ENCODE measurements at regions not wholly inside any gene's neighbourhood (a gene's known extent, or its start where the extent isn't known, plus 50 kb on each side); places are given as distances from the start of the nearest gene placed in this dataset.

DNA sequence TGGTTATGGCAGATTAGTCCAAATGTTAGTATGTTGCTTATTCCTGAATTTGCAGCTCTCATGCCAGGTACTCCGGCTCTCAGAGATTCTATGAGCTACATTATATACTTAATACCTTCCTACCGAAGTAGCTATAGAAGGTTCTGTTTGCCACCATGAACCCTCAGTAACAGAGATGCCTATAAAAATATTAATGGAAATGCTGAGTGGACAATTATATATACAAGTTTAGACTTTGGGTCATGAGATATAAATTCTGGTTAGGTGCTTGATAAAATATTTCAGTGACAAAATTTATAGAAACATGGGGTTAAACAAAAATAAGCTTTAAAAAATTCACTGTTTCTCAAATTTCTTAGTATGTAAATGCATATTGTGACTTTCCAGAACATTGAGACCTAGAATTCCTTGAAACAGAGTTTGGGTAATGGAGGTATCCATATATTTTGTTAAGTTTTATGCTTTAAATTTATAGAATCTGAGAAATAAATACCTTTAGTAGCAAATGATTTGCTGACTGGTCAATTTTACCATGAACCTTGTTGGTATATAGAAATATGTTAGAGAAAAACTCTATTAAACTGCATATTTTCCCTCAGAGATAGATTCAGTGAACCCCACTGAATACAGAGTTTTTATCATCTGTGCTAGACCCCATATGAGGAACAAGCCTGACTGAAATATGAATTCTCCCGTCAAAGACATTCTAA, 533.5 kb downstream of the SH2D4B start:
- Histone ChIP-seq H3K9me2 (replicated peaks; ENCODE audit: insufficient read depth) (no peaks in the 10 kb centered on the region), H3K27ac (no peak overlapping the region), H4K20me1 (ENCODE audit: insufficient read depth, poor library complexity, severe bottlenecking) (no peaks in the 10 kb centered on the region), H3K9me3 (ENCODE audit: low read depth) (no peaks in the 10 kb centered on the region), H2AFZ (no peak overlapping the region), H3K4me3 (no peak overlapping the region), H3K36me3 (replicated peaks; ENCODE audit: insufficient read depth, low read depth) (no peaks in the 10 kb centered on the region), H3K27me3 (no peaks in the 10 kb centered on the region), H3K4me1 (ENCODE audit: insufficient read depth) (no peaks in the 10 kb centered on the region), H3K79me2 (no peaks in the 10 kb centered on the region), H3K4me2 (no peak overlapping the region)
- 67% methylated on average over 3 of the region's 3 CpGs for WGBS (ENCODE audit: low lambda C conversion rate, missing lambda C conversion rate)
- TF ChIP-seq, protein P1, sequence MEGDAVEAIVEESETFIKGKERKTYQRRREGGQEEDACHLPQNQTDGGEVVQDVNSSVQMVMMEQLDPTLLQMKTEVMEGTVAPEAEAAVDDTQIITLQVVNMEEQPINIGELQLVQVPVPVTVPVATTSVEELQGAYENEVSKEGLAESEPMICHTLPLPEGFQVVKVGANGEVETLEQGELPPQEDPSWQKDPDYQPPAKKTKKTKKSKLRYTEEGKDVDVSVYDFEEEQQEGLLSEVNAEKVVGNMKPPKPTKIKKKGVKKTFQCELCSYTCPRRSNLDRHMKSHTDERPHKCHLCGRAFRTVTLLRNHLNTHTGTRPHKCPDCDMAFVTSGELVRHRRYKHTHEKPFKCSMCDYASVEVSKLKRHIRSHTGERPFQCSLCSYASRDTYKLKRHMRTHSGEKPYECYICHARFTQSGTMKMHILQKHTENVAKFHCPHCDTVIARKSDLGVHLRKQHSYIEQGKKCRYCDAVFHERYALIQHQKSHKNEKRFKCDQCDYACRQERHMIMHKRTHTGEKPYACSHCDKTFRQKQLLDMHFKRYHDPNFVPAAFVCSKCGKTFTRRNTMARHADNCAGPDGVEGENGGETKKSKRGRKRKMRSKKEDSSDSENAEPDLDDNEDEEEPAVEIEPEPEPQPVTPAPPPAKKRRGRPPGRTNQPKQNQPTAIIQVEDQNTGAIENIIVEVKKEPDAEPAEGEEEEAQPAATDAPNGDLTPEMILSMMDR (IDR thresholded peaks at IDR 0.05; ENCODE audit: poor library complexity), result no peak
- TF ChIP-seq EZH2phosphoT487 (IDR thresholded peaks at IDR 0.05; ENCODE audit: low read depth, severe bottlenecking, unreplicated experiment), result no peak
- no peak for TF ChIP-seq EZH2 (IDR thresholded peaks at IDR 0.05; ENCODE audit: borderline replicate concordance)
- DNase-seq (ENCODE audit: low spot score), result no peak

DNA sequence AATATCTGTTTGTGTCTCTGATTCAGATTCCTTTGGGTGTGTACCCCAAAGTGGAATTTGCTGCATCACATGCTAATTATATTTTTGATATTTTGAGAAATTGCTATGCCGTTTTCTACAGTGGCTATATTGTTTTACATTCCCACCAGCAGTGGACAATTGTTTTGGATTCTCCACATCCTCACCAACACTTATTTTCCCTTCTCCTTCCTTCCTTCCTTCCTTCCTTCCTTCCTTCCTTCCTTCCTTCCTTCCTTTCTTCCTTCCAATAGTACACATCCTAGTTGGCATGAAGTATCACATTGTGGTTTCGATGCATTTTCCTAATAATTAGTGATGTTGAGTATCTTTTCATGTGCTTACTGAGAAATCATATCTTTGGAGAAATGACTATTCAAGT, 535.5 kb downstream of the SH2D4B start:
- Histone ChIP-seq H3K79me2 (no peaks in the 10 kb centered on the region), H3K36me3 (replicated peaks; ENCODE audit: insufficient read depth, low read depth) (no peaks in the 10 kb centered on the region), H2AFZ (no peak overlapping the region), H3K4me2 (no peak overlapping the region), H4K20me1 (ENCODE audit: insufficient read depth, poor library complexity, severe bottlenecking) (no peaks in the 10 kb centered on the region), H3K27ac (no peak overlapping the region), H3K4me3 (no peak overlapping the region), H3K27me3 (no peaks in the 10 kb centered on the region), H3K9me2 (replicated peaks; ENCODE audit: insufficient read depth) (no peaks in the 10 kb centered on the region), H3K4me1 (ENCODE audit: insufficient read depth) (no peaks in the 10 kb centered on the region), H3K9me3 (ENCODE audit: low read depth) (no peaks in the 10 kb centered on the region)
- 96% methylated on average over 2 of the region's 2 CpGs for WGBS (ENCODE audit: low lambda C conversion rate, missing lambda C conversion rate)
- no peak for DNase-seq (ENCODE audit: low spot score)
- TF ChIP-seq, protein P1 (IDR thresholded peaks at IDR 0.05; ENCODE audit: poor library complexity), result no peak
- TF ChIP-seq EZH2 (IDR thresholded peaks at IDR 0.05; ENCODE audit: borderline replicate concordance) (no peak), EZH2phosphoT487 (IDR thresholded peaks at IDR 0.05; ENCODE audit: low read depth, severe bottlenecking, unreplicated experiment) (no peak)

DNA sequence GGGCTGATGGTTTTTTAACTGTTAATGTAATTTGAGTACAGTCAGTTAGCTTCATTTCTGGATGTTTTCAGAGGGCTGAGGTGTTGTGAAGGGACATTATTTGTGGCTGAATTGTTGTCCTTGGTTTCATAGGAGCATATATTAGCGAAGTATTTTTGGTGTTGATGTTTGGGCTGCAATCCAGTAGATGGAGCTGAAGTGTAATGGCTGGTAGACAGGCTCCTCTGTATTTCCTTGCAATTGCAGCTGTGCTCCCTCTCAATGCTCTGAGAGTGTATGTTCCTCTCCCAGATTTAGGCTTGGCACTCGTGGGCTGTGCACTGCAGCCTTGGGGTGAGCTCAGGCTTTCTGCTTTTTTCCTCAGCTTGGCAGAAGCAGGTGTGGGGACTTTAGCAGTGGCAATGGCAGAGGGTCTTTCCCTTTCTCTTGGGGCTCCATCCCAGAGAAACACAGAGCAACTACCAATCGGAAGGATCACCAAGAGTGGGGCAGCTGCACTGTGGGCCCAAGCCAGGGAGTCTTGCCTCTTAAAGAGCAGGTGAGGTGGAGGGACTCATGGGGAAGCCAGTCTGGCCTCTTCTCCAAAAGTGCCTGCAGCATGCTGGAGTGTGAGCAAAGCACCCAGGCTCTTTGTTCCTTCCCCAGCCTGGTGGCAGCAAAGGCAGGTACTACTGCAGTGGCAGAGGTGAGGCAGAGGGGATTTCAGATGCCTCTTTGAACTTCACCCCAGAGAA, 544.4 kb downstream of the SH2D4B start:
- Histone ChIP-seq H3K4me1 (ENCODE audit: insufficient read depth) (no peaks in the 10 kb centered on the region), H3K4me2 (no peak overlapping the region), H4K20me1 (ENCODE audit: insufficient read depth, poor library complexity, severe bottlenecking) (no peaks in the 10 kb centered on the region), H3K9me3 (ENCODE audit: low read depth) (no peaks in the 10 kb centered on the region), H3K79me2 (no peaks in the 10 kb centered on the region), H3K27me3 (no peaks in the 10 kb centered on the region), H3K9me2 (replicated peaks; ENCODE audit: insufficient read depth) (no peaks in the 10 kb centered on the region), H3K4me3 (no peak overlapping the region), H3K27ac (no peak overlapping the region), H3K36me3 (replicated peaks; ENCODE audit: insufficient read depth, low read depth) (no peaks in the 10 kb centered on the region), H2AFZ (no peak overlapping the region)
- WGBS (ENCODE audit: low lambda C conversion rate, missing lambda C conversion rate), result 81% methylated on average over 3 of the region's 3 CpGs
- TF ChIP-seq, protein P1 (IDR thresholded peaks at IDR 0.05; ENCODE audit: poor library complexity), result peak; percentile 18
- TF ChIP-seq EZH2 (IDR thresholded peaks at IDR 0.05; ENCODE audit: borderline replicate concordance), result no peak
- TF ChIP-seq EZH2phosphoT487 (IDR thresholded peaks at IDR 0.05; ENCODE audit: low read depth, severe bottlenecking, unreplicated experiment), result no peak
- DNase-seq (ENCODE audit: low spot score), result no peak
